HG03521 (cell line): ENCODE measurements at regions not wholly inside any gene's neighbourhood (a gene's known extent, or its start where the extent isn't known, plus 50 kb on each side); places are given as distances from the start of the nearest gene placed in this dataset.

Experiments
- ATAC-seq: cut with Tn5 transposase; IDR thresholded peaks from one replicate; pipeline ENCODE4 v1.9.1; 2021; ENCODE audit warnings: mild to moderate bottlenecking, moderate library complexity; ENCODE audit not compliant: unreplicated experiment

DNA sequence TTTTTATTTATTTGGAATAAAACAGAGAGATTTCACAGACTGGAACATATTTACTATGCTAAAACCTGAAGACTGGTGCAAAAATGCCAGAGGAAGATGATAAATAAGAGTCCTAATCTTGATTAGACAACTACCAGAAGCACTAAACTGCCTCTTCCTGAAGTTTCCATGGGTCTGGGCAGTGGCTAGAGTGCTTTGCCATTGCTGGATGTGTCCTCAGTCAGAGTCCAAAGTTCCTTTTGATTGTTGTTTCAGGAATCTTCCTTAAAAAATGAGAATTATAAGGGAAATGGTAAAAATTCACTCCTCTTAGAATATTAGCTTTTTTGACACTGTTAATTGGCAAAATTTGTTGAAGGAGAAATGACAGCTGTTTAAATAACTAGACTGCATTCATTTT is 86.3 kb upstream of the AHR start:
- ATAC-seq, result no peak

DNA sequence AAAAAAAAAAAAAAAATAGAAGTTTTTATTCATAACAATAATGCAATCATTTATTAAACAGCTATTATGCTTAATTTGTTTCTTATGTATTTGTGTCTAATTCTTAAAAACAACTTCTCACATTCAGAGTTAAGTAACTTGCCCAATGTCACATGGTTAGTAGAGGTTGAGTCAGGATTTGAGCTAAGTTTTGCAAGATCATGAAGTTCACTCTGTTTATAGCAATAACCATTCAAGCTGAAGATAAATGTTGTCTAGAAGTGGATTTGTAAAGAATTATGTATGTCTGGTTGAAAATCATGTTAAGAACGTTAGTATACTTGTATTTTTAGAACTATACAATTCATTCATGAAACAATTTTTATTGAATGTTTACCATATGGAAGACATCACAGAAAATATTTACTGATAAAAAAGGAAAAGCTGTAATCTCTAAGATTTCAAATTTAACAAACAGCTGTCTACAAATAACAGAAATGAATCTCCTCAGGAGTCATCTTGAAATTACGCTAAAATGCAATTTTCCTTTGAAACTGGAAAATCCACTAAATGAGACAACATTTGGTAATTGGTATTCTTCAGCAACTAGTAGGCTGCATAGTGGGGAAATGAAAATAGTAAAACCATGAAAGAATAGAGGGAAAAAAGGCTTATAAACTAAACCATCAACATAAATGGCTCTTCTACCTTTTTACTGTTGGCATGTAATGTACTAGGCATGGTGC is 70.5 kb upstream of the AHR start:
- no peak for ATAC-seq

DNA sequence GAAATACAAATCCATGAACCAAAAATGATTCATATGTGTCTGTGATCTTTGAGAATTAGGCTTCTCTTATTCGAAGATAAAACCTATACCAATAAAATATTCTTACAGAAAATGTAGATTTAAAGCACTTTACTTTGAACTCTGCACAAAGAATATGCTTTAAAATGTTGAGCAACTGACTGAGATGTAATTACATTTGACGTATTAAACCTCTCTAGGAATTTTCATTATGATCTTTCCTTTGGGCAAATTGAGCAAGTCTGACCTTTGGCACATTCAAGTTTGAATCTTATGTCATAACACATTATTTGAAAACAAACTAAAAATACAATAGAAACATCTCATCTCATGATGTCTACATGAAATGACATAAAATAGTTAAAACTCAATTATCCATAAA is 69.2 kb upstream of the AHR start:
- no peak for ATAC-seq

DNA sequence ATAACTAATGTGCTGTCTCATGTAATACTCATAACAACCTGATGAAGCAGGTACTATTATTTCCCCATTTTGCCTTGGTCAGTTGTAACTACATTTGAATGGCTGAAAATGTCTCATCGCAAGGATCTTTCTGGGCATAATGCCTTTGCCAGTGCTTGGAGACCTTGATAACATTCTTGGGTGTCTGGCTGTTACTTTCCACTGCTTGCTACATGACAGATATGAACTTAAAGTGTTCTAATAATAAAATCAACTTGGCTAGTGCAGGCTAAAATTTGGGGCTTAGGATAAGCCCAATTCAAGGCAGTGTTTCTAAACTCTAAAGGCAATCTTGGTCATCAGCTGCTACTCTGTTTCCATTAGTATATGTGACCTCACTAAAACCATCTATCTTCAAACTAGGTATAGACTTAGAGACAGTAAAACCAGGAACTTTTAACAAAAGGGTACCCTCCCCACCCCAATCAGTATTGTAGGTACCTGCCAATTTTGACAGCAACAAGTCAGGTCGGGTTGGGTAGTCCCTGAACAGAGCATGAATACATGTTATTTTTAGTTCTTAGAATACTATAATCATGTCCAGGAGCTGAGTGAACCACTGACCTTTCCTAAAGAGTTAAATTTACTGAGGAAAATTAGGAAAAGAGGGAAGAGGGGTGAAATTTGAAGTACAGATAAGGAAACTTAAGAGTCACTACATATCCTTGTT is 68.2 kb upstream of the AHR start:
- ATAC-seq, result no peak

DNA sequence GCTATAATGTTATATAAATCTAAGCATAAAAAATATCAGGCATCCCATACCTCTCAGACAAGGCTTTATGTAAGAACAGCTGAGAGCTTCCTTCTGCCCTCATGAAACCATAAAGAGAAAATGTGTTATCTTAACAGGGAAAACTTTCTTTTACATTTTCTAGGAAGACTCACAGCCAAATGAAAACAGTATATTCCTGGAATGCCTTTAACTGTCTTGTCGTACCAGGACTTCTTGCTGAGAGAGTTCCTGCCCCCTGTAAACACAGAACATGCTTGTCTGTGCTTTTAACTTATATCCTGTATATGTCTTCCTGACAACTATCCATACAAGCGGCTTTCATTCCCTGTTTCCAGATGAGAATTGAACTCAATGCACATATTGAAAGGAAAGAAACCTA is 64.8 kb upstream of the AHR start:
- ATAC-seq, result no peak

DNA sequence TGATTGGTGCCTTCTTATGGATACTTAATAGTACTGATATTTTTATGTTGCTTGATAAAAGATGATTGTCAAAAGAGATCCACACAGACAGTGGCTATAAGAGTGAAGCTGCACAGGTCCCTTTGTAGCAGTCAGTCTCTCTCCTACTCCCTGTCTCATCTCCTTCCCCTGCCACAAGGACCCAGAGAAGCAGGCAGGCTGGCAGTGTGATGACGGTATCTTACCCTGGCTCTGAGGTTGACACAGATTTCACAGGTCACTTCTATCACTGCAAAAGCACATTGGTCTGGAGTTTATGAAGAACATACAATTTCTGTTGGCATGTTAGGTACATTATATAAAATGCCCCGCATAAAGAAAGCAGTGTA is 64.4 kb upstream of the AHR start:
- ATAC-seq, result peak; percentile 32

DNA sequence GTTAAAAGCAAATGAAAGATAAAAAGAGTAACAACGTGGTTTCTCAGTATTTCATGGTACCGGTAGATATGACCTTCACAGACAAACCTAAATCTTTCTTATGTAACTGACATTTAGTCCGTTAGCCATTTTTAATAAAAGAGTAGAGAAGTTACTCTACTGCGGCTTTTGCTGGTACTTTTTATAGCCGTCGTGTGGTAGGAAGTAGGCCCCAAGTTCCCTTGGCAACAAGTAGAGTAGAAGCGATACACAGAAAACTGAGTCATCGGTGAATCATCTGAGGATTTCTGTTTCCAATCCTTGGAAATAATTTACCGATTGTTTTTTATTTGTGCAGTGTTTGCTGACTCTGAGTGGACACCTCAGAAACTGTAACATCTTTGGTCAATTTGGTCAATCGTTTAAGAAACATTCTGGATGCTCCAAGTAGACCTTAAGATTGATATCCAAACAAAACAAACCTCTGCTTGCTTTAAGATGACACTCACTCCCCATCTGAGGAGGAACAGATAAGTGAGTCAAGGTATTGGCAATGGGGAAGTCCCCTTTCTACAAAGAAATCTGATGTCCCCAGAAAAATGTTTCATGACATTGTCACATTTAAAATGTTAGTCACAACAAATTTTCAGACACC is 63.9 kb upstream of the AHR start:
- peak; percentile 96 for ATAC-seq

DNA sequence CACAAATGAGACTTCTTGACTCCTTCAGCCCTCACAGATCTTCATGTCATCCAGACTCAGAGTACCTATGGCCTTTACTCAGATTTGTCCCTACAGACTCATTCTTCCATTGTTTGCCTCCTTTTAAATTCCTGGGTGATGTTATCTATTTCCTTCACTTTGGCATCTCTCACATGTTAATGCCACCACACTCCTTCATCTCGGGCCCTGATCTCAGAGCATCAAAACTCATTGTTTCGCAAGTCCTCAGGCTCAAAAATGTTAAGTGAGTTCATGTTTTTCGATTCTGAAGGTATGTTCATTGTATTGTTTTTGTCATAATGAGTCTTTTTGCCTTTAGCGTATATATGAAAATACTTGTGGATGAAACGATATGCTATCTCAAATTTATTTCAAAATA is 62.3 kb upstream of the AHR start:
- no peak for ATAC-seq

DNA sequence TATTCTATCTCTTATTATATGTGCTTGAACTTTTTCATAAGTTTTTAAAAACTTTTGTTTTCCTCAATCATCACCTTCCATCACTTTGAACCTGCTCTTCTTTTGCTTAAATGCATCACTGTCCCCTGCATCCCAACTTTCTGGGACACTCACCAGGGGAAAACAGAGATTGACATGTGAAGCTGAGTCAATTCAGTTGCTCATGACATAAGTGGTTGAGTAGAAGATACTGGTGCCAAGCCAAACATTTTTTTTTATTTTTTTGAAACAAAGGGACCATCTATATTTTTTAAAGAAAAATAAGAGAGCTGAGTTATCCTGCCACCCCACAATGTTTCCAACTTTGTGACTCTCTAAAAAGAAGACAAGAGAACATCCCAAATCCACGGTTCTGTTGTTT is 61.8 kb upstream of the AHR start:
- ATAC-seq, result no peak

DNA sequence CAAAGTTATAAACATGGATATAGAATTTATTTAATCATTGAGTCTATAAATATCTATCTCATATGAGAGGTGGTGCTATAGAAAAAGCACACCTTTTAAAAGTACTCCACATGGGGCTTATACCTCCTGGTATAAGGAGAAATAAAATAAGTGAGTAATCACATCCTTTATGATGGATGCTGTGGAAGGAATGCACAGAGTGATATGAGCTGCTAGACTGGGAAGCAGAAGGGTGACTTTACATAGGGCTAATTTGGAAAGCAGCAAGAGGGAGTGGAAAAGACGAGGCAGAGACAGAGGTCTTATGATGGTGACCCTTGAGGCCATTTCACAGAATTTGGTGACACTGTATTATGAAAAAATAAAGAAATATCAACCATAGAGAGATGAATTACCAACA is 59.4 kb upstream of the AHR start:
- no peak for ATAC-seq

DNA sequence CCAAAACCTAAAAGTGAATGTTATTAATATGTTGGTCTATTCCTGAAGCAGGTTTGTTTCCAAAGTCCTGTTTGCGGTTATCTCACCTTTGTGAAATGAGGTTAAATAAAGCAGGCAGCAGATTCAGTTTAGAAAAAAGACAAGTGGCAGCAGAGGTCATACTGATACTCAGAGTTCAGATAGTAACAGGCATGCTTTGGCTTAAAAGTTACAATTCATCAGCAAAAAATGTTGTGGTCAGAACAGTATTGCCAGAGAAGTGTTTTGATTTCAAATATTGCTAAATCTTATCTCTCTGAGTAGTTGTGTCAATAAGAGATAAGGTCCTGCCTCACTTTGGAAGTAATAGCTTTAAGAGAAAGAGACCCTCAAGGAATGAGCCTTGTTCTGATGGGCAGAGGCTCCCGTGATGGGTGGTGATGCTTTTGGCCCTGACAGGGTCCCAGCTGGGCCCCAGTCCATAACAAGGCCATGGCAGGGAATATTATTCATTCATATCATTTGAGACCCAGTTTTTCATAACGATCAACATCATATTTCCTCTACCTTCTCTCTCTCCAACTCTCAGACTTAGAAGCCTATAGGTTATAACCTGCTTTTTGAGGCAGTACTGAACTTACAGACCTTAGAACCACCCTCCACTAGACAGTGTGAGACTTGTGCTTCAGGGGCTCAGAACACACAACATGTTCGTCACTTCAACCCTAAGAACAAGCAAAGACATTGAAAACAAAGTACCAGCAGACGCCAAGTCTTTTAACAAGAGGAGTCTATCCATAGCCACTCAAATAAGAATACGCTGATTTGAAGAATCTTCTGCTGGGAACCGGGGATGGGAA is 58.5 kb upstream of the AHR start:
- no peak for ATAC-seq

DNA sequence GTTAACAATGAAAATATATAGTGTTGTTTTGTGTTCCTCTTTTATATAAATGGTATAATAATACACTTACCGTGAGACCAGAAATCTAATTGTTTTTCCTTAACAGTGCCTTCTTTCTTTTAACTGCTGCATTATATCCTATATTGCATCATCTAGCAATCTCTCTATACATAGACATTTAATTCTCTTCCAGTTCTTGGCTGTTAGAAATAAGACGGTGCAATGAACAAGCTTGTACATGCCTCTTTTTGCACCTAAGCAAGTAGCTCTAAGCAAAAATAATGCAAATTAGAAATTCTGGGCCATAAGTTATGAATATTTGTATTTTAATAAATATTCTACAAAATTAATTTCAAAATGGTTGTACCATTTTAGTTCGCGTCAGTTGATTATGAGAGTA is 55.9 kb upstream of the AHR start:
- ATAC-seq, result no peak

DNA sequence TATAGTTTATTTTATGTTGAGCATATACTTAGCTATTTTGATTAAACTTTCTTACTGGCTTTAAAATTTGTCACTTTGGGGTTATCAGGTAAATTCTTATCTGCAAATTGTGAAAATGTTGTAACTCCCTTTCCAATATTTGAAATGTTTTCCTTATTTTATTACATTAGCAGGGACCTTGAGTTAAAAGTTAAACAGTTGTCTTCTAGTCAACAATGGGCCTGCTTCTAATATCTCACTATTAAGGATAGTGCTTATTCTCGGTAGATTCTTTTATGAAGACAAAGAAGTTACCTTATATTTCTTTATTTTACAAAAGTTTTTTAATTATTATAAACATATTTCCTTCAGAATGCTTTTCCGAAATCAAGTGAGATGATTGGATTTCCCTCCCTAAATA is 53.7 kb upstream of the AHR start:
- no peak for ATAC-seq

DNA sequence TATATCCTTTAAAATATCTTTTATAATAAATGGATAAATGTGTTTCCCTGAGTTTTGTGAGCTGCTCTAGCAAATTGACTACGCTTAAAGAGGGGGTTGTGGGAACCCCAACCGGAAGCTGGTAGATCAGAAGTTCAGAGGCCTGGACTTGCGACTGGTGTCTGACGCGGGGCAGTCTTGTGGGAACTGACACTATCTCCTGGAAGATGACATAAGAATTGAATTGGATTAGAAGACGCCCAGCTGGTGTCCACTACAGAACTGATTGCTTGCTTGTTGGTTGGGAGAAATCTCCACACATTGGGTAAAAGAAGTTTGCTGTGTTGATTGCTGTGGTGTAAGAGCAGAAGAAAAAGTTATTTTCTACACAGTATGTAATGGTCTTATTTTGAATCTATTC is 51.1 kb upstream of the AHR start:
- no peak for ATAC-seq

DNA sequence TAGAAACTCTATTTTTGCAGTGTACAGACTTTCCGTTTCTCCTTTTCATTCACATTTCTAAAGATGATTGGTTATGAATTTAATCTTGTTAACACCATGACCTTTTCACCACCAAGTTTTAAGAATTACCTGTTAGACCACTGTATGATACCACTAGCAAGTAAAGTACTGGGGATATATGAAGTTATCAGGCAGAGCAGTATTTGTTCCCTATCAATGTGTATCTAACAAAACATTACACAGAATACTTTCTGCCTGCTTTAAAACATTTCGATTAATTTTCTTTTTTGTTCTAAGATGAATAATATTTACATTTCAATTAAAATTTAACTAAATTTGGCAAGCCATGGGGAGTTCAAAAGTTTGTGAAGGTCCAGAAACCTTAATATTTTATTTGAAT is 49.9 kb upstream of the AHR start:
- no peak for ATAC-seq
